ENCODE measurements at regions not wholly inside any gene's neighbourhood (a gene's known extent, or its start where the extent isn't known, plus 50 kb on each side); places are given as distances from the start of the nearest gene placed in this dataset.

- DNase-seq, result no peak
Measured at GRCh38 chr2:241943209-241943850, 73.8 kb downstream of the RTP5 start.

- DNase-seq, result no peak
Measured at GRCh38 chr2:241943961-241944575, 74.5 kb downstream of the RTP5 start.

GRCh38 chr2:241944821-241945220 lies 75.3 kb downstream of the RTP5 start:
- no peak for DNase-seq

GRCh38 chr2:241945311-241945710 lies 75.8 kb downstream of the RTP5 start:
- DNase-seq, result no peak

- DNase-seq, result no peak
Measured at GRCh38 chr2:241945803-241946202, 76.3 kb downstream of the RTP5 start.

- no peak for DNase-seq
Measured at GRCh38 chr2:241946306-241947003, 76.9 kb downstream of the RTP5 start.

GRCh38 chr2:241947004-241947350 lies 77.4 kb downstream of the RTP5 start:
- DNase-seq, result no peak

GRCh38 chr2:241947401-241947800 lies 77.9 kb downstream of the RTP5 start:
- DNase-seq, result no peak

GRCh38 chr2:241947876-241948275 lies 78.3 kb downstream of the RTP5 start:
- no peak for DNase-seq

GRCh38 chr2:241948299-241948897 lies 78.9 kb downstream of the RTP5 start:
- DNase-seq, result no peak

GRCh38 chr2:241948901-241949735 lies 79.6 kb downstream of the RTP5 start:
- no peak for DNase-seq

- no peak for DNase-seq
Measured at GRCh38 chr2:241949736-241950412, 80.3 kb downstream of the RTP5 start.

GRCh38 chr2:241950413-241951315 lies 81.1 kb downstream of the RTP5 start:
- peak; percentile 71 for DNase-seq

- no peak for DNase-seq
Measured at GRCh38 chr2:241951316-241951700, 81.8 kb downstream of the RTP5 start.

GRCh38 chr2:241951920-241952319 lies 82.4 kb downstream of the RTP5 start:
- DNase-seq, result no peak

- DNase-seq, result no peak
Measured at GRCh38 chr2:241952816-241953215, 83.3 kb downstream of the RTP5 start.

- no peak for DNase-seq
Measured at GRCh38 chr2:241953324-241953928, 83.9 kb downstream of the RTP5 start.

- peak; percentile 5 for DNase-seq
Measured at GRCh38 chr2:241956521-241957110, 87.1 kb downstream of the RTP5 start.

GRCh38 chr2:241957276-241957675 lies 87.7 kb downstream of the RTP5 start:
- peak; percentile 2 for DNase-seq

GRCh38 chr2:241958818-241959545 lies 89.5 kb downstream of the RTP5 start:
- DNase-seq, result peak; percentile 4

Data from activated naive CD4-positive, alpha-beta T cell treated with anti-CD3 and anti-CD28 coated beads, Interleukin-2, amount 50 U/mL, for 16 hours (primary cell).